Heart right ventricle (tissue), 16 donors: ENCODE measurements at regions not wholly inside any gene's neighbourhood (a gene's known extent, or its start where the extent isn't known, plus 50 kb on each side); places are given as distances from the start of the nearest gene placed in this dataset.

Experiments used
- ATAC-seq, 8 donors: fragments of 200-7000 bp; cut with Tn5 transposase; one replicate each; pipeline ENCODE4 v1.9.1; 2020; ENCODE audit warnings: mild to moderate bottlenecking in 8 of 8, moderate library complexity in 8 of 8, moderate number of reproducible peaks in 1 of 8
- DNase-seq, 2 donors: peaks; one replicate each; pipeline ENCODE4 v3.0.0-alpha.2; 2020
- H3K27ac ChIP-seq, 10 donors: fragments of 200-600 bp; sonication (generic) in 2 of 10; one replicate each; pipeline versions ENCODE4 v1.5.0 to v1.8.0; 2020 to 2022; ENCODE audit warnings: mild to moderate bottlenecking in 3 of 10
- H3K27me3 ChIP-seq, 7 donors: fragments of 200-600 bp; one replicate each; pipeline ENCODE4 v1.8.0; 2021 to 2022; ENCODE audit warnings: mild to moderate bottlenecking in 2 of 7
- H3K36me3 ChIP-seq, 9 donors: fragments of 200-600 bp; sonication (generic) in 1 of 9; one replicate each; pipeline versions ENCODE4 v1.5.0 to v1.8.0; 2020 to 2022; ENCODE audit warnings: mild to moderate bottlenecking in 2 of 9
- H3K4me1 ChIP-seq, 9 donors: fragments of 200-600 bp; sonication (generic) in 1 of 9; one replicate each; pipeline versions ENCODE4 v1.5.0 to v1.8.0; 2020 to 2022; ENCODE audit warnings: mild to moderate bottlenecking in 4 of 9
- H3K4me3 ChIP-seq, 10 donors: fragments of 200-600 bp; sonication (generic) in 2 of 10; one replicate each; pipeline versions ENCODE4 v1.5.0 to v1.8.0; 2020 to 2022; ENCODE audit warnings: mild to moderate bottlenecking in 7 of 10, moderate library complexity in 2 of 10
- H3K9me3 ChIP-seq, 11 donors: fragments of 200-600 bp in 10 of 11; sonication (generic) in 2 of 11; one replicate each; pipeline versions ENCODE4 v1.5.0 to v1.8.0; 2013 to 2022; ENCODE audit warnings: mild to moderate bottlenecking in 2 of 11, control low read depth in 1 of 11, moderate library complexity in 1 of 11
- CTCF ChIP-seq, 9 donors: fragments of 200-600 bp; sonication (generic) in 2 of 9; IDR thresholded peaks; one replicate each; pipeline versions ENCODE4 v1.5.0 to v1.8.0; 2021 to 2022; ENCODE audit warnings: antibody characterized with exemption in 9 of 9, mild to moderate bottlenecking in 5 of 9, moderate library complexity in 1 of 9
- WGBS, 2 donors: extraction: QIAGEN DNeasy Blood & Tissue Kit; methylation state at CpG; one replicate each; pipeline ENCODE4 v1.1.7; 2013; ENCODE audit warnings: inconsistent platforms in 1 of 2; 5-methylcytosine and 5-hydroxymethylcytosine counted together
- intact Hi-C, 10 donors: fragments of 100-400 bp; cut with DNase I; formaldehyde crosslinking; loops; one replicate each; pipeline versions ENCODE4 v1.11.1 to v1.14.2; 2022
- donor health status: Arrhythmogenic right ventricular cardiomyopathy.
- donor health status: ischemic (EF 13 %, LVEDD 7.1; RV severe dilation, severe dysfunction).
- donor health status: healthy with polysubstance abuse.
- donor health status: DM: no; HTN: yes; CAD: no.
- donor health status: DM: no; HTN: no; CAD: no.
- donor health status: ischemic (EF 25% LVEDD 6.9; RV normal size, moderate dysfunction).
- donor health status: ischemic (EF 25% LVEDD 5.7; RV mildly dilated, moderate dysfunction).
- donor health status: healthy.
- donor health status: DM: yes; HTN: yes; CAD: no.
- donor health status: Ischemic cardiomyopathy.
- donor health status: ischemic (EF 35%, LVEDD 5.7; RV mildly dilated, moderate dysfunction).
- donor health status: nonischemic (EF 11% LVEDD 7.7; RV severe dilation, severe dysfunction).
- donor health status: DM: yes; HTN: yes; CAD: no.
- donor health status: PGD.
- donor health status: ischemic (EF 29% LVEDD 5.4; RV normal size, mild dysfunction).
- donor health status: nonischemic (EF 23%, LVEDD 6.1; RV moderate dilation, normal function).

- ATAC-seq (no peak), DNase-seq (no peak)
- no peak overlapping the region for H3K4me3 ChIP-seq
- H3K36me3 ChIP-seq = no peaks in the 10 kb centered on the region
- H3K27ac ChIP-seq = no peak overlapping the region
- H3K27me3 ChIP-seq = no peaks in the 10 kb centered on the region
- WGBS, 2 donors = 92 to 95% methylated on average over 7 of the region's 7 CpGs
- intact Hi-C loops = no loop called here
- H3K4me1 ChIP-seq = peaks cover 0 to 8% (median 0%) of the 10 kb centered on the region in 9 donors
- TF ChIP-seq CTCF (IDR thresholded peaks at IDR 0.05) = no peak
- no peaks in the 10 kb centered on the region for H3K9me3 ChIP-seq
Observed at GRCh38 chr11:34825670-34826383, 90.4 kb downstream of the APIP start.

- Histone ChIP-seq H3K4me3 (no peak overlapping the region), H3K36me3 (no peaks in the 10 kb centered on the region), H3K27ac (no peak overlapping the region), H3K4me1 (peaks cover 0 to 8% (median 0%) of the 10 kb centered on the region in 9 donors), H3K9me3 (no peaks in the 10 kb centered on the region), H3K27me3 (no peaks in the 10 kb centered on the region)
- WGBS, 2 donors = 62 to 64% methylated on average over 3 of the region's 3 CpGs
- DNase-seq (no peak), ATAC-seq (no peak)
- TF ChIP-seq CTCF (IDR thresholded peaks at IDR 0.05) = no peak
- intact Hi-C loops = no loop called here
Observed at GRCh38 chr11:34825315-34825669, 90.9 kb downstream of the APIP start.

- H3K9me3 ChIP-seq = no peaks in the 10 kb centered on the region
- H3K4me3 ChIP-seq = no peak overlapping the region
- no peak for TF ChIP-seq CTCF (IDR thresholded peaks at IDR 0.05)
- H3K27ac ChIP-seq = no peak overlapping the region
- intact Hi-C loops = no loop called here
- DNase-seq = no peak
- no peaks in the 10 kb centered on the region for H3K36me3 ChIP-seq
- H3K4me1 ChIP-seq = peaks cover 0 to 8% (median 0%) of the 10 kb centered on the region in 9 donors
- ATAC-seq = no peak
- no peaks in the 10 kb centered on the region for H3K27me3 ChIP-seq
Observed at GRCh38 chr11:34824425-34824824, 91.8 kb downstream of the APIP start.

GRCh38 chr11:34823639-34824038, 92.5 kb downstream of the APIP start:
- WGBS, 2 donors = 47 to 62% methylated on average over 2 of the region's 2 CpGs
- Histone ChIP-seq H3K27ac (no peak overlapping the region), H3K36me3 (no peaks in the 10 kb centered on the region), H3K9me3 (no peaks in the 10 kb centered on the region), H3K4me1 (peaks cover 0 to 8% (median 0%) of the 10 kb centered on the region in 9 donors), H3K27me3 (no peaks in the 10 kb centered on the region), H3K4me3 (no peak overlapping the region)
- ATAC-seq (peak in 1 of 8 donors; percentile 33), DNase-seq (no peak)
- intact Hi-C loops = no loop called here
- TF ChIP-seq CTCF (IDR thresholded peaks at IDR 0.05) = no peak
